ENCODE measurements at regions not wholly inside any gene's neighbourhood (a gene's known extent, or its start where the extent isn't known, plus 50 kb on each side); places are given as distances from the start of the nearest gene placed in this dataset.
A peak's percentile ranks its signal among the peaks of the same experiment; 100 is the strongest.

DNA sequence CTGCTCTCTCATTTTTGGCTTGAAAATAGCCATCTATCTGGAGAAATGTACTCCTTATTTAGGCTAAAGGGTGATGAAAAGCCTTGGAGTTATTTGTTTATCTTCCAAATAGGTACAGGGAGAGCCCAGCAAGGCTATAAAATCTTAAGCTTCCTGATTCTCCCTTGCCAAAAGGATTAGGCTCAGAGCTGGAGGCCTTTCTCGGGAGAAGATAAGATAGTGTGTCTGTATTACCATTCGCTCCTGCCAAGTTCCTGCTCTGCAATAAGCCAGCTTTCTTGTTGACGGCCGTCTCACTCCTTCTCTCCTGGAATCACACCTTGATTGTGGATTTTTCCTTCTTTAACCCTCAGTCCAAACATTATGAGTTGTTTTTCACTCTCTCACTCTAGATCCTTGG is 171.8 kb upstream of the TTC29 start:
- Histone ChIP-seq H3K36me3 (no peaks in the 10 kb centered on the region), H3K4me1 (peaks cover 0 to 22% (median 0%) of the 10 kb centered on the region in 4 donors), H3K27me3 (no peaks in the 10 kb centered on the region), H3K9me3 (peaks cover 0 to 16% (median 0%) of the 10 kb centered on the region in 4 donors), H3K27ac (peak overlapping the region in 2 of 4 donors; percentile 56 to 59), H3K4me3 (no peak overlapping the region)
- WGBS, 2 donors = 56 to 61% methylated on average over 4 of the region's 4 CpGs
- DNase-seq (ENCODE audit: low spot score in 2 of 2) = no peak
- TF ChIP-seq, protein P1, sequence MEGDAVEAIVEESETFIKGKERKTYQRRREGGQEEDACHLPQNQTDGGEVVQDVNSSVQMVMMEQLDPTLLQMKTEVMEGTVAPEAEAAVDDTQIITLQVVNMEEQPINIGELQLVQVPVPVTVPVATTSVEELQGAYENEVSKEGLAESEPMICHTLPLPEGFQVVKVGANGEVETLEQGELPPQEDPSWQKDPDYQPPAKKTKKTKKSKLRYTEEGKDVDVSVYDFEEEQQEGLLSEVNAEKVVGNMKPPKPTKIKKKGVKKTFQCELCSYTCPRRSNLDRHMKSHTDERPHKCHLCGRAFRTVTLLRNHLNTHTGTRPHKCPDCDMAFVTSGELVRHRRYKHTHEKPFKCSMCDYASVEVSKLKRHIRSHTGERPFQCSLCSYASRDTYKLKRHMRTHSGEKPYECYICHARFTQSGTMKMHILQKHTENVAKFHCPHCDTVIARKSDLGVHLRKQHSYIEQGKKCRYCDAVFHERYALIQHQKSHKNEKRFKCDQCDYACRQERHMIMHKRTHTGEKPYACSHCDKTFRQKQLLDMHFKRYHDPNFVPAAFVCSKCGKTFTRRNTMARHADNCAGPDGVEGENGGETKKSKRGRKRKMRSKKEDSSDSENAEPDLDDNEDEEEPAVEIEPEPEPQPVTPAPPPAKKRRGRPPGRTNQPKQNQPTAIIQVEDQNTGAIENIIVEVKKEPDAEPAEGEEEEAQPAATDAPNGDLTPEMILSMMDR (IDR thresholded peaks at IDR 0.05) = no peak
- TF ChIP-seq POLR2A (IDR thresholded peaks at IDR 0.05) (no peak), EP300 (IDR thresholded peaks at IDR 0.05) (no peak)

- no peak for DNase-seq (ENCODE audit: low spot score in 2 of 2)
- WGBS, 2 donors = 27 to 29% methylated on average over 2 of the region's 2 CpGs
- Histone ChIP-seq H3K9me3 (peaks cover 0 to 11% (median 0%) of the 10 kb centered on the region in 4 donors), H3K4me1 (peaks cover 0 to 22% (median 0%) of the 10 kb centered on the region in 4 donors), H3K4me3 (no peak overlapping the region), H3K27ac (no peak overlapping the region), H3K27me3 (no peaks in the 10 kb centered on the region), H3K36me3 (no peaks in the 10 kb centered on the region)
- TF ChIP-seq EP300 (IDR thresholded peaks at IDR 0.05) (peak in 1 of 2 donors; percentile 17), POLR2A (IDR thresholded peaks at IDR 0.05) (no peak)
- TF ChIP-seq, protein P1 (IDR thresholded peaks at IDR 0.05) = no peak
These were observed 172.9 kb upstream of the TTC29 start for GRCh38 chr4:147118528-147118927.

GRCh38 chr4:147122685-147123084 is 177.0 kb upstream of the TTC29 start:
- Histone ChIP-seq H3K4me1 (peaks cover 0 to 13% (median 0%) of the 10 kb centered on the region in 4 donors), H3K4me3 (no peak overlapping the region), H3K27me3 (no peaks in the 10 kb centered on the region), H3K36me3 (no peaks in the 10 kb centered on the region), H3K27ac (no peak overlapping the region), H3K9me3 (no peaks in the 10 kb centered on the region)
- TF ChIP-seq POLR2A (IDR thresholded peaks at IDR 0.05) = no peak
- no peak for TF ChIP-seq EP300 (IDR thresholded peaks at IDR 0.05)
- TF ChIP-seq, protein P1 (IDR thresholded peaks at IDR 0.05) = no peak
- DNase-seq (ENCODE audit: low spot score in 2 of 2) = no peak

GRCh38 chr4:147123146-147123545 is 177.5 kb upstream of the TTC29 start:
- peaks cover 0 to 10% (median 0%) of the 10 kb centered on the region in 4 donors for H3K4me1 ChIP-seq
- no peak for DNase-seq (ENCODE audit: low spot score in 2 of 2)
- no peaks in the 10 kb centered on the region for H3K9me3 ChIP-seq
- no peaks in the 10 kb centered on the region for H3K27me3 ChIP-seq
- H3K36me3 ChIP-seq = no peaks in the 10 kb centered on the region
- TF ChIP-seq EP300 (IDR thresholded peaks at IDR 0.05) (no peak), POLR2A (IDR thresholded peaks at IDR 0.05) (no peak)
- TF ChIP-seq, protein P1 (IDR thresholded peaks at IDR 0.05) = no peak
- H3K4me3 ChIP-seq = no peak overlapping the region
- no peak overlapping the region for H3K27ac ChIP-seq
- WGBS, 2 donors = 28 to 48% methylated on average over 1 of the region's 1 CpG

DNA sequence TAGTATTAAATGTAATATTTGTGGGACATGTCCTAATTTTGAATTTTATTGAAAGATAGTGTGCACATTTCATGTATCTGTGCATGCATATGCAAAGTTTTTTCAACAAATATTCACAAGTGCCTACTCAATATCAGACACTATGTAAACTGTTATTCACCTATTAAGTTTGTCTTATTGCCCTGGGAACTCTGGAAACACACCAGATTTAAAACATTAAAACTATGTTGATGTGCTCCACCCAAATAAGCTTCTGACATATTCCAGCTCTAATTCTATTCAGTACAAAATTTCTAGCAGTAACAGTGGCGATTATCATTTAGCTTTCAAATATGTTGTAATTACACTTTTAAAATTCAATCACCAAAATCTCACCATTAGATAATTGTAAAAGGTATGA is 183.1 kb upstream of the TTC29 start:
- Histone ChIP-seq H3K4me1 (peaks cover 0 to 7% (median 0%) of the 10 kb centered on the region in 4 donors), H3K27ac (no peak overlapping the region)

More for the DNA sequence above, 183.1 kb upstream of the TTC29 start:
- 69 to 74% methylated on average over 1 of the region's 1 CpG for WGBS, 2 donors
- Histone ChIP-seq H3K4me3 (no peak overlapping the region), H3K27me3 (no peaks in the 10 kb centered on the region), H3K9me3 (no peaks in the 10 kb centered on the region), H3K36me3 (no peaks in the 10 kb centered on the region)
- TF ChIP-seq, protein P1 (IDR thresholded peaks at IDR 0.05) = no peak
- no peak for TF ChIP-seq POLR2A (IDR thresholded peaks at IDR 0.05)
- no peak for TF ChIP-seq EP300 (IDR thresholded peaks at IDR 0.05)
- no peak for DNase-seq (ENCODE audit: low spot score in 2 of 2)

All from tibial nerve (tissue), 4 donors.